ENCODE measurements at regions not wholly inside any gene's neighbourhood (a gene's known extent, or its start where the extent isn't known, plus 50 kb on each side); places are given as distances from the start of the nearest gene placed in this dataset.

DNA sequence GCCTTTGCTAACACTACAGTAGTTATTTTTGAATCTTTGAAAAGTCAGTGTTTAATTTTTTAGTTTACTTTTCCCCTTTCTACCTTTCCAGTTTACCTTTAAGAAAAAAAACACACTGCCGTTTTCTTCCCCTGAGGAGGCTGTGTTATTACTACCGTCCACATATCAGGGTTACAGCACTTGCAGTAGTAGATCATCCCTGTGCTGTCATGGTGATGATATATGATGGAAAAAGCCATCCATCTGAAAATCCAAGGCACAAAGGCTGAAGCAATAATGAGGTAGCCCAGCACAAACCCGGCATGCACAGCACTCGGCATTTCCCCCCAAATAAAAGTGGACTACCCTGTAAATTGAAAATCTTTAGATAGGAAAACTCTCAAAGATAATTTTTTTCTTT, 258.7 kb downstream of the CXXC4 start:
- POLR2A ChIA-PET, result no interaction called here
- no TSS peak for BruUV-seq (replicated peaks)
- no peak overlapping the region for H3K4me2 ChIP-seq (ENCODE audit: low read length)
- DNase-seq (ENCODE audit: low spot score), result no peak
- CTCF ChIA-PET (ENCODE audit: unreplicated experiment), result no interaction called here
- H3K9me2 ChIP-seq (ENCODE audit: insufficient read depth, low read length), result no peaks in the 10 kb centered on the region
- intact Hi-C loops (cut with micrococcal nuclease; ENCODE audit: unreplicated experiment), result no loop called here
- H3K36me3 ChIP-seq (ENCODE audit: insufficient read depth, low read length), result no peaks in the 10 kb centered on the region
- H3K27ac ChIP-seq (ENCODE audit: low read depth, low read length, poor library complexity, severe bottlenecking), result no peak overlapping the region
- no peaks in the 10 kb centered on the region for H3K9me3 ChIP-seq (ENCODE audit: low read length)
- H4K20me1 ChIP-seq (ENCODE audit: insufficient read depth, low read length), result no peaks in the 10 kb centered on the region
- H2AFZ ChIP-seq (ENCODE audit: low read length), result no peak overlapping the region
- H3K79me2 ChIP-seq (ENCODE audit: insufficient read depth, low read depth, low read length), result no peaks in the 10 kb centered on the region
- no peak for TF ChIP-seq EZH2phosphoT487 (IDR thresholded peaks at IDR 0.05; ENCODE audit: borderline replicate concordance, low read depth, low read length)
- TF ChIP-seq, protein P1, sequence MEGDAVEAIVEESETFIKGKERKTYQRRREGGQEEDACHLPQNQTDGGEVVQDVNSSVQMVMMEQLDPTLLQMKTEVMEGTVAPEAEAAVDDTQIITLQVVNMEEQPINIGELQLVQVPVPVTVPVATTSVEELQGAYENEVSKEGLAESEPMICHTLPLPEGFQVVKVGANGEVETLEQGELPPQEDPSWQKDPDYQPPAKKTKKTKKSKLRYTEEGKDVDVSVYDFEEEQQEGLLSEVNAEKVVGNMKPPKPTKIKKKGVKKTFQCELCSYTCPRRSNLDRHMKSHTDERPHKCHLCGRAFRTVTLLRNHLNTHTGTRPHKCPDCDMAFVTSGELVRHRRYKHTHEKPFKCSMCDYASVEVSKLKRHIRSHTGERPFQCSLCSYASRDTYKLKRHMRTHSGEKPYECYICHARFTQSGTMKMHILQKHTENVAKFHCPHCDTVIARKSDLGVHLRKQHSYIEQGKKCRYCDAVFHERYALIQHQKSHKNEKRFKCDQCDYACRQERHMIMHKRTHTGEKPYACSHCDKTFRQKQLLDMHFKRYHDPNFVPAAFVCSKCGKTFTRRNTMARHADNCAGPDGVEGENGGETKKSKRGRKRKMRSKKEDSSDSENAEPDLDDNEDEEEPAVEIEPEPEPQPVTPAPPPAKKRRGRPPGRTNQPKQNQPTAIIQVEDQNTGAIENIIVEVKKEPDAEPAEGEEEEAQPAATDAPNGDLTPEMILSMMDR (conservative IDR thresholded peaks at IDR 0.05; ENCODE audit: low read length), result no peak
- no peaks in the 10 kb centered on the region for H3K4me1 ChIP-seq (ENCODE audit: insufficient read depth, low read length, poor library complexity, severe bottlenecking)
- no peak overlapping the region for H3K4me3 ChIP-seq (ENCODE audit: low read depth, low read length, poor library complexity, severe bottlenecking)

GRCh38 chr4:104217526-104217925, 277.2 kb downstream of the CXXC4 start:
- POLR2A ChIA-PET, result interaction anchor here (0.6 kb wide), 1 partner anchor 162 kb away, joined by 5 read pairs; no protein-coding TSS in a partner anchor
- no TSS peak for BruUV-seq (replicated peaks)
- no peaks in the 10 kb centered on the region for H3K9me3 ChIP-seq (ENCODE audit: low read length)
- CTCF ChIA-PET (ENCODE audit: unreplicated experiment), result no interaction called here
- no peak overlapping the region for H2AFZ ChIP-seq (ENCODE audit: low read length)
- TF ChIP-seq, protein P1 (conservative IDR thresholded peaks at IDR 0.05; ENCODE audit: low read length), result no peak
- TF ChIP-seq EZH2phosphoT487 (IDR thresholded peaks at IDR 0.05; ENCODE audit: borderline replicate concordance, low read depth, low read length), result no peak
- H3K4me3 ChIP-seq (ENCODE audit: low read depth, low read length, poor library complexity, severe bottlenecking), result no peak overlapping the region
- no peaks in the 10 kb centered on the region for H3K36me3 ChIP-seq (ENCODE audit: insufficient read depth, low read length)
- no peak overlapping the region for H3K4me2 ChIP-seq (ENCODE audit: low read length)
- DNase-seq (ENCODE audit: low spot score), result no peak
- intact Hi-C loops (cut with micrococcal nuclease; ENCODE audit: unreplicated experiment), result no loop called here
- H3K9me2 ChIP-seq (ENCODE audit: insufficient read depth, low read length), result no peaks in the 10 kb centered on the region
- H4K20me1 ChIP-seq (ENCODE audit: insufficient read depth, low read length), result no peaks in the 10 kb centered on the region
- no peaks in the 10 kb centered on the region for H3K4me1 ChIP-seq (ENCODE audit: insufficient read depth, low read length, poor library complexity, severe bottlenecking)
- no peaks in the 10 kb centered on the region for H3K79me2 ChIP-seq (ENCODE audit: insufficient read depth, low read depth, low read length)
- no peak overlapping the region for H3K27ac ChIP-seq (ENCODE audit: low read depth, low read length, poor library complexity, severe bottlenecking)

GRCh38 chr4:104211657-104212056, 283.0 kb downstream of the CXXC4 start:
- CTCF ChIA-PET (ENCODE audit: unreplicated experiment), result no interaction called here
- no TSS peak for BruUV-seq (replicated peaks)

More at GRCh38 chr4:104211657-104212056, 283.0 kb downstream of the CXXC4 start:
- Histone ChIP-seq H3K4me1 (ENCODE audit: insufficient read depth, low read length, poor library complexity, severe bottlenecking) (no peaks in the 10 kb centered on the region), H3K4me3 (ENCODE audit: low read depth, low read length, poor library complexity, severe bottlenecking) (no peak overlapping the region), H3K79me2 (ENCODE audit: insufficient read depth, low read depth, low read length) (no peaks in the 10 kb centered on the region), H3K9me2 (ENCODE audit: insufficient read depth, low read length) (no peaks in the 10 kb centered on the region), H3K27ac (ENCODE audit: low read depth, low read length, poor library complexity, severe bottlenecking) (no peak overlapping the region), H3K36me3 (ENCODE audit: insufficient read depth, low read length) (no peaks in the 10 kb centered on the region), H3K9me3 (ENCODE audit: low read length) (no peaks in the 10 kb centered on the region), H3K4me2 (ENCODE audit: low read length) (no peak overlapping the region), H4K20me1 (ENCODE audit: insufficient read depth, low read length) (no peaks in the 10 kb centered on the region), H2AFZ (ENCODE audit: low read length) (no peak overlapping the region)
- intact Hi-C loops (cut with micrococcal nuclease; ENCODE audit: unreplicated experiment), result no loop called here
- POLR2A ChIA-PET, result no interaction called here
- TF ChIP-seq, protein P1 (conservative IDR thresholded peaks at IDR 0.05; ENCODE audit: low read length), result no peak
- TF ChIP-seq EZH2phosphoT487 (IDR thresholded peaks at IDR 0.05; ENCODE audit: borderline replicate concordance, low read depth, low read length), result no peak
- DNase-seq (ENCODE audit: low spot score), result no peak

Data from OCI-LY7 (cell line).